Tibial nerve (tissue), 3 donors: ENCODE measurements at regions not wholly inside any gene's neighbourhood (a gene's known extent, or its start where the extent isn't known, plus 50 kb on each side); places are given as distances from the start of the nearest gene placed in this dataset.

ENCODE experiments used
- CTCF ChIP-seq, 5 experiments: fragments of 200-600 bp in 3 of 5; fragments of 450-650 bp in 2 of 5; sonication (generic) in 3 of 5; IDR thresholded peaks; one replicate each; pipeline ENCODE4 v1.5.1; 2016 to 2019; ENCODE audit warnings: antibody characterized with exemption in 5 of 5, mild to moderate bottlenecking in 3 of 5, moderate library complexity in 2 of 5
- POLR2A ChIP-seq, 2 donors: fragments of 450-650 bp; IDR thresholded peaks; one replicate each; pipeline ENCODE4 v1.6.1; 2017; ENCODE audit warnings: antibody characterized with exemption in 2 of 2, mild to moderate bottlenecking in 2 of 2, moderate library complexity in 2 of 2

DNA sequence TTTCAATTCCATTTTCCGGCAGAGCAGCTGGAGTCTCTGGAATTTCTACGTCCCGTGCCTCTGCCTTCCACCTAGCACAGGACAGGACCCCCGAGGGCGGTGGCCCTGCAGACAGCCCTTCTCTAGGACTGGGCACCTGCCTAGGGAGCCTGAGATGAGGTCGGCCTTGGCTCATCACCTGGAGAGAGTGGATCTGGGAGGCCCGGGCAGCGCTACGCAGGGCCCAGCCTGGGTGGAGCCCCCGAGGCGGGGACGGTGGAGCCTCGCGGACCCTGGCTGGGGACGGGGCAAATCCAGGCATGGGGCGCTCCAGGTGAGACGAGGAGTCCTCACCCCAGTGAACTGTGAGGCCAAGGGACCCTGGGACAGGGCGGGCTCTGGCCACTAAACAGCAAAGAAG lies 114.5 kb downstream of the MTRR start:
- no peak for TF ChIP-seq POLR2A (IDR thresholded peaks at IDR 0.05)
- no peak for TF ChIP-seq CTCF (IDR thresholded peaks at IDR 0.05)
